ENCODE measurements at regions not wholly inside any gene's neighbourhood (a gene's known extent, or its start where the extent isn't known, plus 50 kb on each side); places are given as distances from the start of the nearest gene placed in this dataset.

DNA sequence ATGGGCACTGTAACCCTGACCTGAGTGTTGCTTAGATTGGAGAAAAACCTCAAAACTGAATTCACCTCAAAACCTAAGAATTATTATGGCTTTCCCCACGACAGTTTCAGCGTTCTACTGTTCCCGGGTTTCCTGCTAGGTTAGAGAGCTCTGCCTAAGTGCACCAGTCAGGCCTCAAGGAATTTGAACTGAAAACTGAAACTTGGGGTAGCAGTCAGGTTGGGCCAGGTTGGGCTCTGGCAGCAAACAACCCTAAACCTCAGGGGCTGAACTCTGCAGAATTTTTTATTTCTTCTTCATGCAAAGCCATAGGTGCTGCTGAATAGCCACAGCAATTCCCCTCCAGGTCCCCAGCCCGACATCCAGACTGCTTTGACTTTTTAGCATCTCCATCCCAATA is 437.0 kb upstream of the PROX1 start:
- no peak overlapping the region for H3K4me3 ChIP-seq (replicated peaks; ENCODE audit: low read depth, low read length)
- TF ChIP-seq, protein P1, sequence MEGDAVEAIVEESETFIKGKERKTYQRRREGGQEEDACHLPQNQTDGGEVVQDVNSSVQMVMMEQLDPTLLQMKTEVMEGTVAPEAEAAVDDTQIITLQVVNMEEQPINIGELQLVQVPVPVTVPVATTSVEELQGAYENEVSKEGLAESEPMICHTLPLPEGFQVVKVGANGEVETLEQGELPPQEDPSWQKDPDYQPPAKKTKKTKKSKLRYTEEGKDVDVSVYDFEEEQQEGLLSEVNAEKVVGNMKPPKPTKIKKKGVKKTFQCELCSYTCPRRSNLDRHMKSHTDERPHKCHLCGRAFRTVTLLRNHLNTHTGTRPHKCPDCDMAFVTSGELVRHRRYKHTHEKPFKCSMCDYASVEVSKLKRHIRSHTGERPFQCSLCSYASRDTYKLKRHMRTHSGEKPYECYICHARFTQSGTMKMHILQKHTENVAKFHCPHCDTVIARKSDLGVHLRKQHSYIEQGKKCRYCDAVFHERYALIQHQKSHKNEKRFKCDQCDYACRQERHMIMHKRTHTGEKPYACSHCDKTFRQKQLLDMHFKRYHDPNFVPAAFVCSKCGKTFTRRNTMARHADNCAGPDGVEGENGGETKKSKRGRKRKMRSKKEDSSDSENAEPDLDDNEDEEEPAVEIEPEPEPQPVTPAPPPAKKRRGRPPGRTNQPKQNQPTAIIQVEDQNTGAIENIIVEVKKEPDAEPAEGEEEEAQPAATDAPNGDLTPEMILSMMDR (IDR thresholded peaks at IDR 0.05; ENCODE audit: low read depth, low read length, missing control alignments) = no peak
- no peak for DNase-seq (ENCODE audit: extremely low read depth, low read depth)

DNA sequence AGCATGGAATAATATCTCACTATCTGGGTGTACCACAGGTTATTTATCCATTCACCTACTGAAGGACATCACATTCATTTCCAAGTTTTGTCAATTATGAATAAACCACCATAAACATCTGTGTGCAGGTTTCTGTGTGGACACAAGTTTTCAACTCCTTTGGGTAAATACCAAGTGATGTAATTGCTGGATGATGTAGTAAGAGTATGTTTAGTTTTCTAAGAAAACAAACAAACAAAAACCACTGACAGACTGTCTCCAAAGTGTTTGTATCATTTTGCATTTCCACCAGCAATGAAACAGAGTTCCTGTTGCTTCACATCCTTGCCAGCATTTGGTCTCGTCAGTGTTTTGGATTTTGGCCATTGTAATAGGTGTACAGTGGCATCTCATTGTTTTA is 435.7 kb upstream of the PROX1 start:
- no peak for DNase-seq (ENCODE audit: extremely low read depth, low read depth)
- no peak overlapping the region for H3K4me3 ChIP-seq (replicated peaks; ENCODE audit: low read depth, low read length)
- TF ChIP-seq, protein P1 (IDR thresholded peaks at IDR 0.05; ENCODE audit: low read depth, low read length, missing control alignments) = no peak

DNA sequence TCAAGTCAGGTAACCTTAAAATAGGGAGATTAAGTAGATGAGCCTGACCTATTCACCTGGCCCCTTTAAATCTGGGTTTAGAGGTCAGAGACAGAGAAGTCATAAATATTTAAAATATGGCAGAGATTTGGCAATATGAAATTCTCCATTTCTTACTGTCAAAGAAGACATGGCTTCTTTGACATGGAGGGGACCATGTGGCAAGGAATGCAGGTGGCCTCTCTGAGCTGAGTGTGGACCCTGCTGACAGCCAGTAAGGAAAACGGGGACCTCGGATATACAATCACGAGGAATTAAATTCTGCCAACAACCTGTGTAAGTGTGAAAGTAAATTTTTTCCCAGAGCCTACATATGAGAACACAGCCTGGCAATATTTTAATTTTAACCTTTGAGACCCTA is 427.5 kb upstream of the PROX1 start:
- no peak for DNase-seq (ENCODE audit: extremely low read depth, low read depth)
- TF ChIP-seq, protein P1 (IDR thresholded peaks at IDR 0.05; ENCODE audit: low read depth, low read length, missing control alignments) = no peak
- no peak overlapping the region for H3K4me3 ChIP-seq (replicated peaks; ENCODE audit: low read depth, low read length)

DNA sequence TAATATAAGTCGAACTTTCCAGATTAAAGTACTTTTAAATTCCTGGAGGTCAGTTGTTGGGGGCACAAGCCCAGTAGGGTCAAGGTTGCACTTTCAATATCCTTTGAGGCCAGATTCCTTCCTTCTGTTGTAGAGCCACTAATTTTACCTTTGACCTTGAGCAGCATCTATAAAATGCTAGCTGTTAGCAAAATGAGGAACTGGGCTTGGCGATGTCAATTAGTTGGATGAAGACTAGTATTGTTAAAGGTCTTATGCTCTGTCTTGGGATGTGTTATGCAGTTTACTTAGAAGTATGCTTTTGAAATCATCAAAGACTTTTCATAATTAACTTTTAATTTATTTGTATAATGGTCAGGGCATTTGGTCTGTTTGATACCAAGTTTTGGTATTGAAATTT is 425.9 kb upstream of the PROX1 start:
- TF ChIP-seq, protein P1 (IDR thresholded peaks at IDR 0.05; ENCODE audit: low read depth, low read length, missing control alignments) = no peak
- H3K4me3 ChIP-seq (replicated peaks; ENCODE audit: low read depth, low read length) = no peak overlapping the region
- DNase-seq (ENCODE audit: extremely low read depth, low read depth) = no peak

DNA sequence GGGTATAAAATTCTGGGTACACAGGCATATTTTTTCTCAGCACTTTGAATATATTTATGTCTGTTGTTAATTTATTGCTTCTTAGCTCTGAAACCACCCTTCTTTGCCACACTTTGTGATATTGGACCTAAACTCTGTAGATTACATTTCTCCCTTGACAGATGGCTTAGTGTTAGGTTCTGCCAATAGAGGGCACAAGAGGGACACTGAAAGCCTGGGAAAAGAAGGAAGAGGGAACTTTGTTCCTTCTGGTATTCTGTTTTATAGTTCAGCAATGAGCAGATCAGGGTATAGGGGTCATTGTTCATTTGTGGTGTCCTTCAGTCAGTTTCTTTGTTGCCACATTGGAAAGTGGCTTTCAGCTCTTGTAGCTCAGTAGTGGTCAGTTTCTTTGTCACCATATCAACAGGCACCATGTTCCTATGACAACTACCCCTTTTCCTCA is 423.5 kb upstream of the PROX1 start:
- no peak overlapping the region for H3K4me3 ChIP-seq (replicated peaks; ENCODE audit: low read depth, low read length)
- DNase-seq (ENCODE audit: extremely low read depth, low read depth) = no peak
- TF ChIP-seq, protein P1 (IDR thresholded peaks at IDR 0.05; ENCODE audit: low read depth, low read length, missing control alignments) = no peak

DNA sequence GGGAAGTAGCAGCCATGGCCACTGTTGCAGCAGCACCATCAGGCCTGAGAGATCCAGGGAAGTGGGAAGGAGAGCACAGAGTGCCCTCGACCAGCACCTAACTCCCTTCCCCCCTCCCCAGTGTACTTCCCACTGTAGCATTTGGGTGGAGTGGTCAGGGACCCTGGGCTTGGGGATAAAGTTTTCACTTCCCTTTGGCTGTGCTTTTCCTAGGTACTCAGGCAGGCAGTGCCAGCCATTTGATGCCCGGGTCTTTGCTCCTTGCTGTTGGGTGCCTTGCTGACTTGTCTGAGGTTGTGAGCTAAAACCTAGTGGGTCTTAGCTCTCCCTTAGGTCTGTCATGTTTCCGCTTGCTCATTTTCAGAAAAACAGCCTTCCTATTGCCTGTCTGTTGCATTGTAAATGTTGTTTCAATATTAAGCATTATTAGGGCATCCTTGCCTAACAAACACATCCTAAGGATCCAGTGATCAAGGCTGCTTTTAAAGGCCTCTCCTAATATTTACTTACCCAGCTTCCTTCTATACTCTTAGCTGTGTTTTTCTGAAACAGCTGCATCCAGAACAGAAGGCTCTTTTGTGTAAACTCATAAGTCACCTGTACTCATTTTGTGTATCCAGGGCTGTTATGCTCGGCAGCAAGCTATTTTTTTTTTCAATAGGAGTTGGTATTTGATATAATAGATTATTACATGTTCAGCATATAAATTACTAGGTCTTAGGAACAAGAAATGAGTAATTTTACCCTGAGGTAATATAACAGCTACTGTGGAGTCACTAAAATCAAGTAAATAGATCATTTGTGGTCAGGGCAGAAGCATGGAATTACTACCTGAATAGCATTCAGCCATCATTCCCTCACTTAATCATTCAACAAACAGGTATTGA is 418.6 kb upstream of the PROX1 start:
- DNase-seq (ENCODE audit: extremely low read depth, low read depth) = no peak
- H3K4me3 ChIP-seq (replicated peaks; ENCODE audit: low read depth, low read length) = no peak overlapping the region
- TF ChIP-seq, protein P1 (IDR thresholded peaks at IDR 0.05; ENCODE audit: low read depth, low read length, missing control alignments) = no peak
